H9 (cell line): ENCODE measurements at regions not wholly inside any gene's neighbourhood (a gene's known extent, or its start where the extent isn't known, plus 50 kb on each side); places are given as distances from the start of the nearest gene placed in this dataset.

Experiments
- DNase-seq: peaks from one replicate; pipeline ENCODE4 v3.0.0-alpha.2; 2017
- H2AFZ ChIP-seq: one replicate; pipeline ENCODE4 v1.6.1; 2013; ENCODE audit warnings: mild to moderate bottlenecking, low read length, control low read depth, moderate library complexity
- H2AK5ac ChIP-seq: 2 replicates; pipeline ENCODE4 v1.6.1; 2013; ENCODE audit warnings: low read length, control low read depth, mixed read lengths; ENCODE audit not compliant: insufficient read length
- H2BK120ac ChIP-seq: one replicate; pipeline ENCODE4 v1.6.1; 2013; ENCODE audit warnings: low read depth, mild to moderate bottlenecking, low read length, control low read depth, inconsistent platforms; ENCODE audit not compliant: poor library complexity, severe bottlenecking
- H2BK12ac ChIP-seq: 2 replicates; pipeline ENCODE4 v1.6.1; 2013; ENCODE audit warnings: low read length, control low read depth, mixed read lengths, low read depth; ENCODE audit not compliant: insufficient read length
- H2BK15ac ChIP-seq: 2 replicates; pipeline ENCODE4 v1.6.1; 2013; ENCODE audit warnings: low read depth, low read length, control low read depth
- H2BK20ac ChIP-seq: one replicate; pipeline ENCODE4 v1.6.1; 2013; ENCODE audit warnings: low read depth, mild to moderate bottlenecking, low read length, control low read depth, inconsistent platforms; ENCODE audit not compliant: poor library complexity, severe bottlenecking
- H2BK5ac ChIP-seq: 2 replicates; pipeline ENCODE4 v1.6.1; 2013; ENCODE audit warnings: low read length, control low read depth, mixed read lengths; ENCODE audit not compliant: insufficient read length
- H3K14ac ChIP-seq: 2 replicates; pipeline ENCODE4 v1.6.1; 2013; ENCODE audit warnings: low read length, control low read depth; ENCODE audit not compliant: insufficient read depth
- H3K18ac ChIP-seq: 2 replicates; pipeline ENCODE4 v1.6.1; 2013; ENCODE audit warnings: low read depth, mild to moderate bottlenecking, mixed read lengths, low read length, control low read depth; ENCODE audit not compliant: insufficient read length
- H3K23ac ChIP-seq: 2 replicates; pipeline ENCODE4 v1.6.1; 2013; ENCODE audit warnings: low read length, control low read depth, mixed read lengths, low read depth; ENCODE audit not compliant: insufficient read length
- H3K23me2 ChIP-seq: 2 replicates; pipeline ENCODE4 v1.6.1; 2013; ENCODE audit warnings: low read depth, mild to moderate bottlenecking, mixed read lengths, low read length, control low read depth; ENCODE audit not compliant: insufficient read length, poor library complexity, severe bottlenecking
- H3K27ac ChIP-seq: 2 replicates; pipeline ENCODE4 v1.5.1; 2013; ENCODE audit warnings: low read length, control low read depth, mixed read lengths, low read depth; ENCODE audit not compliant: insufficient read length
- H3K27me3 ChIP-seq: 2 replicates; pipeline ENCODE4 v1.6.1; 2013; ENCODE audit warnings: low read length, control low read depth, inconsistent platforms; ENCODE audit not compliant: insufficient read depth
- H3K4ac ChIP-seq: 2 replicates; pipeline ENCODE4 v1.6.1; 2013; ENCODE audit warnings: low read depth, mild to moderate bottlenecking, control low read depth, inconsistent platforms, low read length, moderate library complexity
- H3K4me1 ChIP-seq: 2 replicates; pipeline ENCODE4 v1.6.1; 2013; ENCODE audit warnings: low read length, control low read depth, inconsistent platforms; ENCODE audit not compliant: insufficient read depth
- H3K4me2 ChIP-seq: 2 replicates; pipeline ENCODE4 v1.6.1; 2013; ENCODE audit warnings: low read length, control low read depth, mixed read lengths; ENCODE audit not compliant: insufficient read length, insufficient read depth
- H3K56ac ChIP-seq: 2 replicates; pipeline ENCODE4 v1.6.1; 2013; ENCODE audit warnings: low read depth, mild to moderate bottlenecking, mixed read lengths, low read length, control low read depth; ENCODE audit not compliant: insufficient read length
- H3K79me1 ChIP-seq: 2 replicates; pipeline ENCODE4 v1.6.1; 2013; ENCODE audit warnings: low read depth, mild to moderate bottlenecking, moderate library complexity, low read length, control low read depth, inconsistent platforms; ENCODE audit not compliant: insufficient read depth, poor library complexity, severe bottlenecking
- H3K79me2 ChIP-seq: 2 replicates; pipeline ENCODE4 v1.6.1; 2013; ENCODE audit warnings: low read length, control low read depth, inconsistent platforms; ENCODE audit not compliant: insufficient read depth
- H3K9ac ChIP-seq: 2 replicates; pipeline ENCODE4 v1.6.1; 2013; ENCODE audit warnings: low read length, control low read depth, mixed read lengths; ENCODE audit not compliant: insufficient read length; ENCODE audit errors: extremely low read depth
- H3K9me3 ChIP-seq: one replicate; pipeline ENCODE4 v1.6.1; 2013; ENCODE audit warnings: low read depth, low read length, inconsistent platforms; ENCODE audit not compliant: control insufficient read depth
- H3T11ph ChIP-seq: one replicate; pipeline ENCODE4 v1.6.1; 2013; ENCODE audit warnings: mild to moderate bottlenecking, low read length, control low read depth, inconsistent platforms
- H4K20me1 ChIP-seq: one replicate; pipeline ENCODE4 v1.6.1; 2013; ENCODE audit not compliant: control insufficient read depth, insufficient read length, insufficient read depth
- H4K5ac ChIP-seq: 2 replicates; pipeline ENCODE4 v1.6.1; 2013; ENCODE audit warnings: low read depth, mild to moderate bottlenecking, mixed read lengths, low read length, control low read depth; ENCODE audit not compliant: insufficient read length
- H4K8ac ChIP-seq: replicated peaks from 2 replicates; pipeline ENCODE4 v1.6.1; 2013; ENCODE audit warnings: low read length, control low read depth, mixed read lengths, low read depth; ENCODE audit not compliant: insufficient read length
- H4K91ac ChIP-seq: 2 replicates; pipeline ENCODE4 v1.6.1; 2013; ENCODE audit warnings: low read depth, mild to moderate bottlenecking, moderate library complexity, mixed read lengths, low read length, control low read depth; ENCODE audit not compliant: insufficient read length
- H3K27ac Mint-ChIP-seq, 3 experiments: 2 replicates in 2 of 3; 3 replicates in 1 of 3; pipeline ENCODE4 v1.8.0; 2020 to 2021; ENCODE audit warnings: mixed read lengths in 3 of 3, mild to moderate bottlenecking in 1 of 3, moderate library complexity in 1 of 3
- H3K27me3 Mint-ChIP-seq: 2 replicates; pipeline ENCODE4 v1.8.0; 2021; ENCODE audit warnings: low read depth, mild to moderate bottlenecking, moderate library complexity, mixed read lengths
- H3K36me3 Mint-ChIP-seq, 3 experiments: 2 replicates in 2 of 3; 3 replicates in 1 of 3; pipeline ENCODE4 v1.8.0; 2020 to 2021; ENCODE audit warnings: low read depth in 3 of 3, mixed read lengths in 3 of 3; ENCODE audit not compliant: insufficient read depth in 1 of 3
- H3K4me1 Mint-ChIP-seq, 2 experiments: 2 replicates each; pipeline ENCODE4 v1.8.0; 2020; ENCODE audit warnings: mixed read lengths in 2 of 2
- H3K4me3 Mint-ChIP-seq, 2 experiments: 2 replicates in 1 of 2; 3 replicates in 1 of 2; pipeline ENCODE4 v1.8.0; 2020 to 2021; ENCODE audit warnings: mild to moderate bottlenecking in 2 of 2, mixed read lengths in 2 of 2, moderate library complexity in 1 of 2
- H3K9me3 Mint-ChIP-seq, 2 experiments: 2 replicates in 1 of 2; 3 replicates in 1 of 2; pipeline ENCODE4 v1.8.0; 2020; ENCODE audit warnings: mild to moderate bottlenecking in 2 of 2, mixed read lengths in 2 of 2, moderate library complexity in 1 of 2
- WGBS: extraction: QIAGEN DNeasy Blood & Tissue Kit; methylation state at CpG from one replicate; pipeline ENCODE4 v1.1.7; 2013; ENCODE audit warnings: missing lambda C conversion rate, low lambda C conversion rate, mixed read lengths; ENCODE audit not compliant: insufficient read length; ENCODE audit errors: extremely low coverage; 5-methylcytosine and 5-hydroxymethylcytosine counted together
- TF ChIP-seq, protein P1 (sequence below): fragments of 200-600 bp; sonication (generic); conservative IDR thresholded peaks from 3 replicates; pipeline ENCODE4 v1.8.0; 2021; ENCODE audit warnings: antibody characterized with exemption, mild to moderate bottlenecking

DNA sequence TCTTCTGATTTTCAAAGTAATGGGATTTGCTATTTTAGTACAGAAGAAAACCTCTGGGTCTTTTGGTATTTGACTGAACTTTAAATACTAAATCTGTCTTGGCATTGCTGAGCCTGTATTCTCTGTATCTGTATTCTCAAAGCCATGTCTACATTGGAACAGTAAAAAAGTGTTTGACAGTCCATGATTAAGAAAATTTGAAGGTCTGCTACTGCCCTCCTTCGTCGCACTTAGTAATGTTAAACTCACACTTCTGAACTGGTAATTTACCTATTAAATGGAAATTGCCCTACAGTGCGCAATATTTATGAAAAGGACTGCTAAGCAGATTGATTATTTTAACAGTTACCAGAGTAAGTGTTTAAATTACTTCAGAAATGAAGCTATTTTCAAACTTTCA lies 165.7 kb upstream of the SMC2 start:
- no peak overlapping the region for H3K18ac ChIP-seq
- H2BK20ac ChIP-seq = no peak overlapping the region
- no peak overlapping the region for H3K9ac ChIP-seq
- H4K91ac ChIP-seq = no peak overlapping the region
- H3T11ph ChIP-seq = no peak overlapping the region
- H3K79me1 ChIP-seq = no peaks in the 10 kb centered on the region
- H3K14ac ChIP-seq = no peak overlapping the region
- H4K20me1 ChIP-seq = no peaks in the 10 kb centered on the region
- H3K23ac ChIP-seq = no peak overlapping the region
- H3K9me3 ChIP-seq = no peaks in the 10 kb centered on the region
- H3K23me2 ChIP-seq = no peaks in the 10 kb centered on the region
- no peak overlapping the region for H3K4me2 ChIP-seq
- H3K4me1 ChIP-seq = no peaks in the 10 kb centered on the region
- DNase-seq = no peak
- no peak overlapping the region for H4K5ac ChIP-seq
- no peak overlapping the region for H2BK12ac ChIP-seq
- H2BK15ac ChIP-seq = no peak overlapping the region
- TF ChIP-seq, protein P1, sequence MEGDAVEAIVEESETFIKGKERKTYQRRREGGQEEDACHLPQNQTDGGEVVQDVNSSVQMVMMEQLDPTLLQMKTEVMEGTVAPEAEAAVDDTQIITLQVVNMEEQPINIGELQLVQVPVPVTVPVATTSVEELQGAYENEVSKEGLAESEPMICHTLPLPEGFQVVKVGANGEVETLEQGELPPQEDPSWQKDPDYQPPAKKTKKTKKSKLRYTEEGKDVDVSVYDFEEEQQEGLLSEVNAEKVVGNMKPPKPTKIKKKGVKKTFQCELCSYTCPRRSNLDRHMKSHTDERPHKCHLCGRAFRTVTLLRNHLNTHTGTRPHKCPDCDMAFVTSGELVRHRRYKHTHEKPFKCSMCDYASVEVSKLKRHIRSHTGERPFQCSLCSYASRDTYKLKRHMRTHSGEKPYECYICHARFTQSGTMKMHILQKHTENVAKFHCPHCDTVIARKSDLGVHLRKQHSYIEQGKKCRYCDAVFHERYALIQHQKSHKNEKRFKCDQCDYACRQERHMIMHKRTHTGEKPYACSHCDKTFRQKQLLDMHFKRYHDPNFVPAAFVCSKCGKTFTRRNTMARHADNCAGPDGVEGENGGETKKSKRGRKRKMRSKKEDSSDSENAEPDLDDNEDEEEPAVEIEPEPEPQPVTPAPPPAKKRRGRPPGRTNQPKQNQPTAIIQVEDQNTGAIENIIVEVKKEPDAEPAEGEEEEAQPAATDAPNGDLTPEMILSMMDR = 0 out of 3 replicates have a peak, but pooled peaks have one; percentile 11
- Mint-ChIP-seq H3K4me3 (no peak overlapping the region), H3K27ac (no peak overlapping the region), H3K27me3 (no peaks in the 10 kb centered on the region; the same call in 1 of the 2 replicates), H3K9me3 (no peaks in the 10 kb centered on the region), H3K36me3 (no peaks in the 10 kb centered on the region), H3K4me1 (no peaks in the 10 kb centered on the region)
- no peak overlapping the region for H3K27ac ChIP-seq
- no peak overlapping the region for H3K4ac ChIP-seq
- no peaks in the 10 kb centered on the region for H3K27me3 ChIP-seq
- H4K8ac ChIP-seq = no peak overlapping the region
- no peak overlapping the region for H2BK120ac ChIP-seq
- no peak overlapping the region for H2BK5ac ChIP-seq
- H3K56ac ChIP-seq = no peak overlapping the region
- no peak overlapping the region for H2AFZ ChIP-seq
- no peak overlapping the region for H2AK5ac ChIP-seq
- H3K79me2 ChIP-seq = no peaks in the 10 kb centered on the region
- WGBS = no CpG with 5 or more reads among the region's 3 CpGs
